ENCODE measurements at regions not wholly inside any gene's neighbourhood (a gene's known extent, or its start where the extent isn't known, plus 50 kb on each side); places are given as distances from the start of the nearest gene placed in this dataset.
"Not testable (repeated sequence)": the region's sequence is repeated elsewhere in the genome, so short reads cannot be mapped to it uniquely, and the experiment has no call there.

DNA sequence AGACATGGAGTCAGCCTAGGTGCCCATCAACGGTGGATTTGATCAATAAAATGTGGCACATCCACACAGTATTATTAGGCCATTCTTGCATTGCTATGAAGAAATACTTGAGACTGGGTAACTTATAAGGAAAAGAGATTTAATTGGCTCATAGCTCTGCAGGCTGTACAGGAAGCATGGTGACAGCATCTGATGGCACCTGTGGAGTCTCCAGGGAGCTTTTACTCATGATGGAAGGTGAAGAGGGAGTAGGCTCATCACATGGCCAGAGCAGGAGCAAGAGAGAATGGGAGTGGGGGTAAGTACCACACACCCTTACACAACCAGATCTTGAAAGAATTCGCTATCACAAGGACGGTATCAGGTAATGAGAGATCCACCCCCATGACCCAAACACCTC is 1756.7 kb upstream of the DEFB115 start:
- H3K9me3 Mint-ChIP-seq = peaks cover 34 to 42% of the 10 kb centered on the region in 2 experiments
- WGBS (ENCODE audit: extremely low coverage, insufficient read length, low lambda C conversion rate) = no CpG with 5 or more reads among the region's 3 CpGs
- H3K4me2 ChIP-seq (ENCODE audit: insufficient read depth, insufficient read length, low read length); H3K23ac ChIP-seq (ENCODE audit: insufficient read length, low read depth, low read length); H2BK120ac ChIP-seq (ENCODE audit: low read depth, low read length, poor library complexity, severe bottlenecking); H2BK5ac ChIP-seq (ENCODE audit: insufficient read length, low read length); H4K20me1 ChIP-seq (ENCODE audit: control insufficient read depth, insufficient read depth, insufficient read length); H3K4ac ChIP-seq (ENCODE audit: low read depth, low read length); H3K79me1 ChIP-seq (ENCODE audit: insufficient read depth, low read depth, low read length, poor library complexity, severe bottlenecking); H3K18ac ChIP-seq (ENCODE audit: insufficient read length, low read depth, low read length); H4K91ac ChIP-seq (ENCODE audit: insufficient read length, low read depth, low read length); H2BK12ac ChIP-seq (ENCODE audit: insufficient read length, low read depth, low read length); H3K4me1 Mint-ChIP-seq; DNase-seq; H3K27me3 ChIP-seq (ENCODE audit: insufficient read depth, low read length); H3K23me2 ChIP-seq (ENCODE audit: insufficient read length, low read depth, low read length, poor library complexity, severe bottlenecking); H3K27ac Mint-ChIP-seq; H3K14ac ChIP-seq (ENCODE audit: insufficient read depth, low read length); H4K8ac ChIP-seq (replicated peaks; ENCODE audit: insufficient read length, low read depth, low read length); H3K4me1 ChIP-seq (ENCODE audit: insufficient read depth, low read length); H3K4me3 Mint-ChIP-seq; H3K79me2 ChIP-seq (ENCODE audit: insufficient read depth, low read length); H3K27ac ChIP-seq (ENCODE audit: insufficient read length, low read depth, low read length); H3K9ac ChIP-seq (ENCODE audit: extremely low read depth, insufficient read length, low read length); H2BK20ac ChIP-seq (ENCODE audit: low read depth, low read length, poor library complexity, severe bottlenecking); H2BK15ac ChIP-seq (ENCODE audit: low read depth, low read length); H4K5ac ChIP-seq (ENCODE audit: insufficient read length, low read depth, low read length); H3K27me3 Mint-ChIP-seq (ENCODE audit: low read depth); H3K56ac ChIP-seq (ENCODE audit: insufficient read length, low read depth, low read length); H2AFZ ChIP-seq (ENCODE audit: low read length); H3T11ph ChIP-seq (ENCODE audit: low read length); H2AK5ac ChIP-seq (ENCODE audit: insufficient read length, low read length); H3K36me3 Mint-ChIP-seq (ENCODE audit: insufficient read depth in 1 of 3, low read depth in 3 of 3): not testable (repeated sequence)
- peaks cover 21% of the 10 kb centered on the region for H3K9me3 ChIP-seq (ENCODE audit: control insufficient read depth, low read depth, low read length)

- H3K9me3 Mint-ChIP-seq = peaks cover 50 to 61% of the 10 kb centered on the region in 2 experiments
- not testable (repeated sequence) for H2BK120ac ChIP-seq (ENCODE audit: low read depth, low read length, poor library complexity, severe bottlenecking); H3K18ac ChIP-seq (ENCODE audit: insufficient read length, low read depth, low read length); H2BK12ac ChIP-seq (ENCODE audit: insufficient read length, low read depth, low read length); H2BK20ac ChIP-seq (ENCODE audit: low read depth, low read length, poor library complexity, severe bottlenecking); H2AFZ ChIP-seq (ENCODE audit: low read length); H3K36me3 Mint-ChIP-seq (ENCODE audit: insufficient read depth in 1 of 3, low read depth in 3 of 3); H3K4me1 ChIP-seq (ENCODE audit: insufficient read depth, low read length); DNase-seq; H3K4me2 ChIP-seq (ENCODE audit: insufficient read depth, insufficient read length, low read length); H3K14ac ChIP-seq (ENCODE audit: insufficient read depth, low read length); H3K79me1 ChIP-seq (ENCODE audit: insufficient read depth, low read depth, low read length, poor library complexity, severe bottlenecking); H3K27ac Mint-ChIP-seq; H2AK5ac ChIP-seq (ENCODE audit: insufficient read length, low read length); H4K5ac ChIP-seq (ENCODE audit: insufficient read length, low read depth, low read length); H3K9me3 ChIP-seq (ENCODE audit: control insufficient read depth, low read depth, low read length); H3K79me2 ChIP-seq (ENCODE audit: insufficient read depth, low read length); H3K27me3 Mint-ChIP-seq (ENCODE audit: low read depth); H4K8ac ChIP-seq (replicated peaks; ENCODE audit: insufficient read length, low read depth, low read length); H3K27me3 ChIP-seq (ENCODE audit: insufficient read depth, low read length); H4K91ac ChIP-seq (ENCODE audit: insufficient read length, low read depth, low read length); H4K20me1 ChIP-seq (ENCODE audit: control insufficient read depth, insufficient read depth, insufficient read length); H3K23me2 ChIP-seq (ENCODE audit: insufficient read length, low read depth, low read length, poor library complexity, severe bottlenecking); H3K4ac ChIP-seq (ENCODE audit: low read depth, low read length); H2BK15ac ChIP-seq (ENCODE audit: low read depth, low read length); H3T11ph ChIP-seq (ENCODE audit: low read length); H3K9ac ChIP-seq (ENCODE audit: extremely low read depth, insufficient read length, low read length); H3K4me3 Mint-ChIP-seq; H3K4me1 Mint-ChIP-seq; H3K56ac ChIP-seq (ENCODE audit: insufficient read length, low read depth, low read length); H3K23ac ChIP-seq (ENCODE audit: insufficient read length, low read depth, low read length); H2BK5ac ChIP-seq (ENCODE audit: insufficient read length, low read length); H3K27ac ChIP-seq (ENCODE audit: insufficient read length, low read depth, low read length)
- no CpG with 5 or more reads among the region's 13 CpGs for WGBS (ENCODE audit: extremely low coverage, insufficient read length, low lambda C conversion rate)
Measured at GRCh38 chr20:29514634-29515033, 1742.8 kb upstream of the DEFB115 start.

Measured in H9 (cell line).